Hypothalamus (tissue), 51 donors: ENCODE measurements at regions not wholly inside any gene's neighbourhood (a gene's known extent, or its start where the extent isn't known, plus 50 kb on each side); places are given as distances from the start of the nearest gene placed in this dataset.

Experiments used
- DNase-seq, 51 donors: peaks; one replicate each; lab custom pipeline; 2025; lab: John Stamatoyannopoulos, UW

GRCh38 chr18:76205906-76206305 is 289.1 kb downstream of the ZNF516 start:
- DNase-seq: no peak

GRCh38 chr18:76203552-76203951 is 291.5 kb downstream of the ZNF516 start:
- DNase-seq: no peak

- no peak for DNase-seq
Observed at GRCh38 chr18:76202322-76202721, 292.7 kb downstream of the ZNF516 start.

- DNase-seq: no peak
Observed at GRCh38 chr18:76195601-76196000, 299.4 kb downstream of the ZNF516 start.

GRCh38 chr18:76188097-76188496 is 306.9 kb downstream of the ZNF516 start:
- no peak for DNase-seq

GRCh38 chr18:76179257-76179656 is 315.8 kb downstream of the ZNF516 start:
- DNase-seq: no peak

- DNase-seq: no peak
Observed at GRCh38 chr18:76177160-76177559, 317.9 kb downstream of the ZNF516 start.

GRCh38 chr18:76174451-76174850 is 320.6 kb downstream of the ZNF516 start:
- DNase-seq: no peak

GRCh38 chr18:76169733-76170132 is 325.3 kb downstream of the ZNF516 start:
- no peak for DNase-seq

GRCh38 chr18:76167845-76168621 is 327.0 kb downstream of the ZNF516 start:
- no peak for DNase-seq

GRCh38 chr18:76167410-76167809 is 327.6 kb downstream of the ZNF516 start:
- no peak for DNase-seq

- no peak for DNase-seq
Observed at GRCh38 chr18:76162886-76163285, 332.2 kb downstream of the ZNF516 start.

GRCh38 chr18:76161983-76162382 is 333.1 kb downstream of the ZNF516 start:
- DNase-seq: no peak

GRCh38 chr18:76153691-76154090 is 341.4 kb downstream of the ZNF516 start:
- DNase-seq: no peak

- DNase-seq: no peak
Observed at GRCh38 chr18:76149734-76150133, 345.3 kb downstream of the ZNF516 start.

GRCh38 chr18:76149284-76149683 is 345.8 kb downstream of the ZNF516 start:
- DNase-seq: no peak

- no peak for DNase-seq
Observed at GRCh38 chr18:76145521-76146376, 349.3 kb downstream of the ZNF516 start.

GRCh38 chr18:76144844-76145243 is 350.2 kb downstream of the ZNF516 start:
- no peak for DNase-seq

GRCh38 chr18:76142611-76143010 is 352.4 kb downstream of the ZNF516 start:
- DNase-seq: no peak

GRCh38 chr18:76139844-76140243 is 355.2 kb downstream of the ZNF516 start:
- no peak for DNase-seq

- DNase-seq: no peak
Observed at GRCh38 chr18:76137216-76137615, 357.8 kb downstream of the ZNF516 start.

GRCh38 chr18:76136701-76137100 is 358.3 kb downstream of the ZNF516 start:
- no peak for DNase-seq
